ENCODE measurements at regions not wholly inside any gene's neighbourhood (a gene's known extent, or its start where the extent isn't known, plus 50 kb on each side); places are given as distances from the start of the nearest gene placed in this dataset.
"Not testable (repeated sequence)": the region's sequence is repeated elsewhere in the genome, so short reads cannot be mapped to it uniquely, and the experiment has no call there.

GRCh38 chr13:89514534-89515312 is 1832.8 kb upstream of the MIR17HG start:
- Histone ChIP-seq H3K4me3 (no peak overlapping the region), H3K27ac (no peak overlapping the region), H3K27me3 (no peaks in the 10 kb centered on the region), H3K36me3 (no peaks in the 10 kb centered on the region), H3K4me1 (no peaks in the 10 kb centered on the region), H3K9me3 (peaks cover 0 to 7% (median 0%) of the 10 kb centered on the region in 3 donors)
- intact Hi-C loops (cut with DNase I), result no loop called here
- no peak for DNase-seq
- WGBS, 2 donors, result 34 to 42% methylated on average over 4 of the region's 4 CpGs
- TF ChIP-seq, protein P1, sequence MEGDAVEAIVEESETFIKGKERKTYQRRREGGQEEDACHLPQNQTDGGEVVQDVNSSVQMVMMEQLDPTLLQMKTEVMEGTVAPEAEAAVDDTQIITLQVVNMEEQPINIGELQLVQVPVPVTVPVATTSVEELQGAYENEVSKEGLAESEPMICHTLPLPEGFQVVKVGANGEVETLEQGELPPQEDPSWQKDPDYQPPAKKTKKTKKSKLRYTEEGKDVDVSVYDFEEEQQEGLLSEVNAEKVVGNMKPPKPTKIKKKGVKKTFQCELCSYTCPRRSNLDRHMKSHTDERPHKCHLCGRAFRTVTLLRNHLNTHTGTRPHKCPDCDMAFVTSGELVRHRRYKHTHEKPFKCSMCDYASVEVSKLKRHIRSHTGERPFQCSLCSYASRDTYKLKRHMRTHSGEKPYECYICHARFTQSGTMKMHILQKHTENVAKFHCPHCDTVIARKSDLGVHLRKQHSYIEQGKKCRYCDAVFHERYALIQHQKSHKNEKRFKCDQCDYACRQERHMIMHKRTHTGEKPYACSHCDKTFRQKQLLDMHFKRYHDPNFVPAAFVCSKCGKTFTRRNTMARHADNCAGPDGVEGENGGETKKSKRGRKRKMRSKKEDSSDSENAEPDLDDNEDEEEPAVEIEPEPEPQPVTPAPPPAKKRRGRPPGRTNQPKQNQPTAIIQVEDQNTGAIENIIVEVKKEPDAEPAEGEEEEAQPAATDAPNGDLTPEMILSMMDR (IDR thresholded peaks at IDR 0.05), result no peak
- TF ChIP-seq POLR2A (IDR thresholded peaks at IDR 0.05), result no peak

DNA sequence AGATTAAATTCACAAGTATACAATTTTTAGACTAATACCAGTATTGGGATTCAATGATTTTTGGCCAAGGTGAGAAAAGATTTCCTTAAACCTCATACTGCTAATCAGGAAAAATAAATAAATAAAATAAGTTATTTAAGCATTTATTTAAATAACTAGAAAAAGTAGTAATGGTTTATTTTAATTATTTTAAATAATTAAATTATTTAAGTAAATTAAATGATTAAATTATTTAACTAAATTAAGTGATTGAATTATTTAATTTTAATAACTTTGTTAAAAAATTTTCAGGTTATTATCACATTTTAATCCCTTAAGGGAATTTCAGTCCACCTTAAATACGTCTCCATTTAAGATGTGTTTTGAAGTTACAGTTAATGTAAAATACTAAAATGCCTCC is 1831.5 kb upstream of the MIR17HG start:
- 67 to 90% methylated on average over 1 of the region's 1 CpG for WGBS, 2 donors
- Histone ChIP-seq H3K36me3 (no peaks in the 10 kb centered on the region), H3K27ac (no peak overlapping the region), H3K4me3 (no peak overlapping the region), H3K4me1 (no peaks in the 10 kb centered on the region), H3K27me3 (no peaks in the 10 kb centered on the region), H3K9me3 (peaks cover 0 to 5% (median 0%) of the 10 kb centered on the region in 3 donors)
- intact Hi-C loops (cut with DNase I), result no loop called here
- TF ChIP-seq POLR2A (IDR thresholded peaks at IDR 0.05), result no peak
- TF ChIP-seq, protein P1 (IDR thresholded peaks at IDR 0.05), result no peak
- DNase-seq, result no peak

DNA sequence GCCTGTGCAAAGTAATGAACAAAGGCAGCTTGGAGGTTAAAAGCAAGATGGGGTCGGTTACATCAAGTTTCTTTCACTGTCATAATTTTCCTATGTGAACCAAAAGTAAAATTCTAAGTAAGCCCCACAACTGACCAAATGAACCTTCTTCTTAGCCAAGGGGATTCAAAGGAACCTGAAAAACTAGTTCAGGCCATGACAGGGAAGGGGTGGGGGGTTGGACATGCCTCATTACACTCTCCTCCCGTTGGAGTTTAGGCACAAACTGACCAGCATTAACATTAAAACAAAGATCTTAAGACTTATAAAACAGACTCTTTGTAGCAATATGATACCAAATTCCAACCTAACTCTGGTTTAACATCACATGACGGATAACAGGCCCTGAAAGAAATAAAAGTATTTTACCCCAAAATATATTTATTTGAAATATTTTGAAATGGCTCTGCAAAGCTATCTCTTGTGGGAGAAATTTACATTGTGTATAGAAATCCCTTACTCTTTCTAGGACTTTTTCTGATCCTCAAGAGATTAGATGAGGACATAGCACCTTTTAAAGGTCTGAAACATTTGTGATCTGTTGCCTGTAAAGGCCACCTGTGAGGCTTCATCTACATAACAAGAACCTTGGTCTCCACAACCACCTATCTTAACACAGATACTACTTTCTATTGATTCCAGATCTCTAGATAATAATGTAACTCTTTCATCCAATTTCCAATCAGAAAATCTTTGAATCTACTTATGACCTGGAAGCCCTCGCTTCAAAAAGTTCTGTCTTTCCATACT is 1829.0 kb upstream of the MIR17HG start:
- Histone ChIP-seq H3K36me3 (no peaks in the 10 kb centered on the region), H3K27ac (no peak overlapping the region), H3K4me1 (no peaks in the 10 kb centered on the region), H3K27me3 (no peaks in the 10 kb centered on the region), H3K9me3 (no peaks in the 10 kb centered on the region), H3K4me3 (no peak overlapping the region)
- no peak for TF ChIP-seq POLR2A (IDR thresholded peaks at IDR 0.05)
- TF ChIP-seq, protein P1 (IDR thresholded peaks at IDR 0.05), result no peak
- intact Hi-C loops (cut with DNase I), result no loop called here
- DNase-seq, result no peak
- WGBS, 2 donors, result 70 to 71% methylated on average over 4 of the region's 4 CpGs

DNA sequence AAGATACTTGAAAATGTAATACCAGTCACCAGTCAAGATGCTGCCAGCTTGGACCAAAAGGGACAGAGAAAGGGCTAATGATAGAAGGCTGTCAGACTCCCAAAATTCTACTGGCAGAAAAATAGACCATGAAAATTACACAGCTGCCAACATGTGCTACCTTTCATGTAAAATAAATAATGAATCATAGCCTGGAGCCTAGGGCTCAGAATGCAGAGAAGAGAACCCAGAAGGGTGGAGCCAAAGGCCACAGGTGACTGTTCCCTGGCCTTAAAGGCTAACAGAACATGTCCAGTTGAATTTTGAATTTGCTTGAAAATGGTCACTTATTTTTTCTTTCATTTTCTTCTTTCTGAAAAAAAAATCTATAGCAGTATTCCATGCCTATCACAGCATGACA is 1827.0 kb upstream of the MIR17HG start:
- Histone ChIP-seq H3K36me3 (no peaks in the 10 kb centered on the region), H3K27ac (no peak overlapping the region), H3K4me1 (no peaks in the 10 kb centered on the region), H3K4me3 (no peak overlapping the region), H3K9me3 (no peaks in the 10 kb centered on the region), H3K27me3 (no peaks in the 10 kb centered on the region)
- TF ChIP-seq POLR2A (IDR thresholded peaks at IDR 0.05), result no peak
- TF ChIP-seq, protein P1 (IDR thresholded peaks at IDR 0.05), result no peak
- DNase-seq, result no peak
- intact Hi-C loops (cut with DNase I), result no loop called here

DNA sequence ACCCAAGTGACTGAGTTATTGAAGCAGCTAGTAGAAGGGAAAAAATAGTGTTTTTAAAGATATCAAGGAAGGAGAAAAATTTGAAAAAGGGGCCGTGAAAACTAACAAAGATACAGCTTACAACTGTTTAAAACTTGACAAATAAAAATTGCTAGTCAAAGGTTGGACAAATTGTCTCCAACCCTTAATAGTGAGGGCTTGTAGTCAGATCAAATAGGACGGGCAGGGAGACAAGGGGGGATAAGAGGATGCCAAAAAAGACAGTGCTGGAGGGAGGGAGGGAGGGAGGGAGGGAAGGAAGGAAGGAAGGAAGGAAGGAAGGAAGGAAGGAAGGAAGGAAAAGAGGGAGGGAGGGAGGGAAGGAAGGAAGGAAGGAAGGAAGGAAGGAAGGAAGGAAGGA is 1825.8 kb upstream of the MIR17HG start:
- intact Hi-C loops (cut with DNase I); DNase-seq; H3K27me3 ChIP-seq; H3K9me3 ChIP-seq; H3K36me3 ChIP-seq; H3K27ac ChIP-seq; H3K4me1 ChIP-seq; H3K4me3 ChIP-seq: not testable (repeated sequence)
- WGBS, 2 donors, result 49 to 53% methylated on average over 2 of the region's 2 CpGs

Measured in esophagus squamous epithelium (tissue), 5 donors.